ENCODE measurements at regions not wholly inside any gene's neighbourhood (a gene's known extent, or its start where the extent isn't known, plus 50 kb on each side); places are given as distances from the start of the nearest gene placed in this dataset.
"Not testable (repeated sequence)": the region's sequence is repeated elsewhere in the genome, so short reads cannot be mapped to it uniquely, and the experiment has no call there.

- DNase-seq: no peak
These were observed 678.8 kb upstream of the MARCKS start for GRCh38 chr6:113178349-113178748.

DNA sequence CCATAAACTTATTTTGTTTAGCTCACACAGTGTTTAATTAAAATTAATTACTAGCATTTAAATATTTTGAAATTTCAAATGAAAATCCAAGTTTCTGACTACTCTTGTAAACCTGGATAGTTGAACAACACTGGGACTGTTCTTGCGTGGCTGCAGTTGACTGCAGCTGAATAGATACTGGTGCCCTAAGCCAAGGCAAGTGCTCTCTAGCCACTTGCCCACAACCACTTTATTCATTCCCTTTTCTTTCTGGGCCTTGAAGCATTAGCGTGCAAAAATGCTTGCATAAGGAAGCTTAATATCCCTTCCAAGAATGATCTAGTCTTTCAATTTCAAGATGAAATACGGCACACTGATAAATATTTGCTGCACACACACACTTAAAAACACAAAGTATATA lies 676.0 kb upstream of the MARCKS start:
- no peak for DNase-seq

DNA sequence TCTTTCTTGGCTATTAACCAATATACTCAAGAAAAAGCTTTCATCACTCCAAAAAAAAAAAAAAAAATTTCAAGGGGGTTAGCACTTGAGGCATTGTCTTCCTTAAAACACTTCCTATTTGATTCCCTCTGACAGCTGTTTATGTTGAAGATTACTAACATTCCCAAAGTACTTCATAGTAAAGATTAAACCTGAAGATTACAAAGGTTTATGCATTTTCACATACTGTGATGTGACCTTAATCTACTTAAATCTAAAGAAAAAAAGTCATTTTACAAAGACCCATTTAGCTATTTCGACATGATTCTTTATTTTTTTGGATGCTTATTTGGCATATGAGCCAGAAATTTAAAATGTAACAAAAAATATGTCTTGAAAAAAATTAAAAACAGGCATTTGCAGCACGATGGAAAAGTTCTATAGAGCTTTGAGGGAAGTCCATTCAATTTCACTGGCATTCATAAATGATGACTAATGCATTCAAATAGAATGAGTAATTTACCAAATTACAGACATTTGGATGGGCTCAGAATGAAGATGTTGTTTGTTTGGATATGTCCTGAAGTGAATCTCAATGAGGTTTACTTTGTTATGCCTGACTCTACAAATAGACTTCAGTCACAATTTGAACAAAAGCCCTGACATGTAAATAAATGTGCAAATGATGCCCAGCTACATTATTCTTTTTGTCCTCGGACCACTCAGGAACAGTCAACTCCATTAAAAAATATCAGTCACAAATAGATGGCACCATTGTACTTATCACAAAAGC lies 674.6 kb upstream of the MARCKS start:
- no peak for DNase-seq

- DNase-seq: no peak
These were observed 672.9 kb upstream of the MARCKS start for GRCh38 chr6:113184291-113184690.

DNA sequence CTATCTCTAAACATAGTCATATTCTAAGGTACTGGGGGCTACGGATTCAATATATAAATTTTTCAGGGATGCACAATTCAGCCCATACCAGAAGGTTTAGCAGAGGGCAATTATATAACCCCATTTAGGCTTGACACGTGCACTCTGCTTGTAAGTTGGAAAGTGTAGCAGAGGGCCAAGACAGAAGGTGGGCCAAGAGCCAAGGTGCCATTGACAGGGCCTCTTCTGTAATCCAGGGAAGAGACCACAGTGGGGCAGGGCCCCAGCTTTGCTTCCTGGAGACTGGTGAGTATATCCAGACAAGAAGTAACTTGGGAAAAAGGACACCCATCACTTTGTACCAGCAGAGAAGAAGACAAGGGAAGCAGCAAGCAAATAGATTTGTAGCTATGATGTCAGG lies 672.4 kb upstream of the MARCKS start:
- no peak for DNase-seq

DNA sequence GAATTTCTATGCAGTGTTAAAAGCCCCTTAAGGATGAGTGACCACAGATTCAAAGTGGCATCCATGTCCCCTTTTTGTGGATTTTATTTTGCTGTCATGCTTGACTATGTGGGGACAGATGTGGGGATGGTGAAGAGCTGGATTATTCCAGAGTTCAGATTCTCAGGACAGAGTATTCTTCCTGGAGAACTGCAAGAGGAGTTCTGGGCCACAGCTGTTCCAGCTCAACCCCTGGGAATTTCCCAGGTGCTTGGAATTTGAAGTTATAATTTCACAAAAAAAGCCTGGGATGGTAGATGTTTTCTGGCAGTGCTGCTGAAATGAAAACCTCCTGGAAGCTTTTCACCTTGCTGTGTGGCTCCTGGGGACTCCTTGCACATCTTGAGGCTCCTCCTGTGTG lies 671.8 kb upstream of the MARCKS start:
- no peak for DNase-seq

GRCh38 chr6:113187661-113188060 lies 669.5 kb upstream of the MARCKS start:
- no peak for DNase-seq

DNA sequence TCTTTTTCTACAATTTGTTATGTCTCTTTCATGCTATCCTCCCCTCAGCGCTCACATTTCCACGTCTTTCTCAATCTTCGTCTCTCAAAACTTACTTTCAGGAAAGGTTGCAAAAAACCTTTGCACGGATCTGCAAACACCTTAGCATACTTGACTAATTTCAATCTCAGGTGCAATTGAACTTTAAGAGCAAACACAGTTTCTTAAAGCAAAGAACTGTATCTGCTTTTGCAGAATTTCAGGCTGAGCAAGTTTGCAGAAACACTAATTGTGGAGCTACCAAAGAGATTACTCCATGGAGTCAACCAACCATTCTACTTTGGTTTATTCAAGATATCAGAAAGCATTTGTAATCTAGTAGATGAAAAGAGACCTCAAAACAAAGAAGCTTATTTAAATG lies 668.2 kb upstream of the MARCKS start:
- no peak for DNase-seq

DNA sequence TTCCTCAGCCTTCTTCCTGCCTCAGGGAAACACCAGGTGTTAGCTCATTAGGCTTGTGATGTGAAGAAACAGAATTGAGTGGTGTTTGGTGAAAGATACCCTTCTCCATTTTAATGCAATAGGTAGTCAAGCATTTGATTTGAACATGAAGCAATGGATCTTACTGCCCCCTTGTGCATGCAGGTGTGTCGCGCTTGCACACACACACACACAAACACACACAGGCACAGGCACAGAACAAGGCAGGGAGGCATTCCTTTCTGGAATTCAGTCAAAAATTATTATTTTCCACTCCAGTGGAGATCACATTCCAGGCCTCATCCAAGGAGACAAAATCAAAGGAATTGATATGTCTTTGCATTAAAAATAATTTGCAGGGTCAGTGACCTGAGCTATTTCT lies 667.0 kb upstream of the MARCKS start:
- DNase-seq: no peak

- no peak for DNase-seq
These were observed 663.1 kb upstream of the MARCKS start for GRCh38 chr6:113194090-113194489.

- DNase-seq: no peak
These were observed 654.1 kb upstream of the MARCKS start for GRCh38 chr6:113202852-113203714.

- DNase-seq: no peak
These were observed 653.4 kb upstream of the MARCKS start for GRCh38 chr6:113203715-113204110.

GRCh38 chr6:113205553-113205952 lies 651.6 kb upstream of the MARCKS start:
- no peak for DNase-seq

DNA sequence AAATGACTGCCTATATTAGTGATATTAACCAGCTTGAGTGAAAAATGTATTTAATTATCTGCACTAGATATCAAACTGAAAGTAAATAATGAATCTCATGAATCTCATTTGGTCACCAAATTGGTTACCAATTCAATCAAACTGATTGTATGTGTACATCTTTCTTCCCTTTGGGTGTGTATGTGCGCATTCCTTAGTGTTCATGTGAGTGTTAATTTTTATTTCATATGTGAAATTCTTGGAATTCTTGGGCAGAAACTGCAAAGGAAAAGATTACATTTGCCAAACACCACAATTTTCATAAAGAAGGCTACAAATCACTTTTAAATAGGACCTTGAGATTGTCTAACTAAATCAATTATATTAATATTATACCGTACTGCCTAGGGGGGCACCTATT lies 648.4 kb upstream of the MARCKS start:
- no peak for DNase-seq

- DNase-seq: no peak
These were observed 647.8 kb upstream of the MARCKS start for GRCh38 chr6:113209315-113209714.

DNA sequence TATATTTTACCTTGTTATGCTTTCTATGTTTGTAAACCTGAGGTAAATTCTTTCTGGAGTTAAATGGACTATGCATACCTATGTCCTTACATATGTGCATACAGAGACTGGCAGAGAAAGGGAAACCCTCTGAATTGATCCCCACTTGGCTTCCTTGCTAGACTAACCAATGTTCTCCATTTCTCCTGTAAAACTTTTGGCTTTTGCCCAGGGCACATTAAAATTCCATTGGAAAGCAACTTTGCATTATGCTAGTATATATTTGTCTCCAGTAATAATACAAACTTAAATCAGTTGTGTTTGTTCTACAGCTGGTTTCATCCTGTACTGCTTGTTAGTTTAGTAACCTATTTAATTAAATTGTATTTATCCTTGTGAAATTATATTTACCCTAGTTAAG lies 646.0 kb upstream of the MARCKS start:
- no peak for DNase-seq

- DNase-seq: no peak
These were observed 637.4 kb upstream of the MARCKS start for GRCh38 chr6:113219783-113220182.

DNA sequence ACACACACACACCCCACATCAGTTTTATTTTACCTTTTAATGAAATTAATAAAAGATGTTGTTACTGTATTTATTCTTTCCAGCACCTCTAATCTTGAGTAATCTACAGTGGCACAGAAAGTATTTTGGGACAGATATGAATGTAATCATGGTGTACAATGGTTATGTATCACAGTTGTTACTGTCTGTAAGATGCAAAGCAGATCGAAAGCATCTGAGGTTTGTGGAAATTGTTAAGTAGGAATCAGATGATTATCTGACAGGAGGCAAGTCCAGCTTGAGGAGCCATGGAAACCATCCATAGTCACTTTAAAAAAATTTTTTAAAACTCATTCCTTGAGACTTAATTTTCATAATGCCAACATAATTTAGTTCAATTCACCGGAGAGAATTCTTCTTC lies 636.3 kb upstream of the MARCKS start:
- DNase-seq: no peak

DNA sequence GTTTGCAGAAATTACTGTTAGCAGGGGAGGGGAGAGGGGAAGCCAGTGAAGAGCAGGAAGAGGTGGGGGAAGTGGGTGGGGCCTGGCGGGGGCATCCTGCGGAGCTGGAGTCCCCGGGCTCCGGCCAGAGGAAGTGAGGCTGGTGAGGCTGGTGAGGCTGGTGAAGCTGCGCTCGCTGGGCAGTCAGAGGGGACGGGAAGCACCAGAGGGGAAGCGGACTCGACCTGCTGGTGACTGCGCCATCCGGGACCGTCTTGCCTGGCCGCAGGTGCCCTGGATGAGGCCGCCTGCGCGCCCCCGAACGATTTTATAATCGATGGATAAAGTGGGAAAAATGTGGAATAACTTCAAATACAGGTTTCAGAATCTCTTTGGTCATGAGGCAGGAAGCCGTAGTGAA lies 635.3 kb upstream of the MARCKS start:
- DNase-seq: no peak

GRCh38 chr6:113246186-113246585 lies 611.0 kb upstream of the MARCKS start:
- DNase-seq: no peak

- no peak for DNase-seq
These were observed 608.6 kb upstream of the MARCKS start for GRCh38 chr6:113248532-113248931.

- not testable (repeated sequence) for DNase-seq
These were observed 603.0 kb upstream of the MARCKS start for GRCh38 chr6:113254194-113254593.

GRCh38 chr6:113258771-113259170 lies 598.4 kb upstream of the MARCKS start:
- DNase-seq: no peak

DNA sequence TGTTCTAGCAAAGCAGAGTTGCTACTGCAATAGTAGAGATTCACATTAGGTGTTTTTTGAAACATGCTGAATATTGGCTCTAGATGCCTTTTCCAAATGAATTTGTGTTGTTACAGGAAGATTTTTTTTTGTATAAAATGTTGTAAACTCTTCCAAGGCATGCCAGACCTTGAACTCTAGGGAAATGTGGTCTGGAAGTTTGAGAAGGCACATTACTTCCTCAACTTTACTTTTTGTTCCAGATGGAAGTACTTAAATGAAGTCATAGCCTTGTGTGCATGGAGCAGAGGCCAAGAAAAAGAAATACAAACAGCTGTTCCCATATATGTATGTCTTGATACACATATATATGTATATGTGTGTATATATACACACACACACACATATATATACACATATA lies 585.7 kb upstream of the MARCKS start:
- no peak for DNase-seq

Data from activated T-cell treated with anti-CD3 and anti-CD28 coated beads for 4 hours (primary cell).